Nucleus accumbens (tissue), 56 donors: ENCODE measurements at regions not wholly inside any gene's neighbourhood (a gene's known extent, or its start where the extent isn't known, plus 50 kb on each side); places are given as distances from the start of the nearest gene placed in this dataset.

Experiments used
- DNase-seq, 56 donors: peaks; one replicate each; lab custom pipeline; 2025; lab: John Stamatoyannopoulos, UW

DNA sequence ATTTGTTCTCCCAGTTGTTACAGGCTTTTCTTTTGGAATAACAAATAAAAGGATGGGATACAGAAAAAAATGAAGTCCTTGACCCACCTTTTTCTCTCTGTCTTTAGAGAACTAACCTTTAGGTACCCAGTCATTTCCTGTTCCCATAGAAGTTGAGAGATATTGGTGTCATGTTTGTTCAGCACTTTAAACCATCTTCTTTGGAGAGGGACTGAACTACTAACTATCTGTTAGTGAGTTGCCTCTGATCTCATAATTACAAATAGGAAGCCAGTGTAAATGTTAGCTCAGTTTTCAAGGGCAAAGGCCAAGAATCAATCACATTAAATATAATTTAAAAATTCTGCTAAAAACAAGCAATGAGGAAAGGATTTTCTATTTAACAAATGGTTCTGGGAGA, 72.9 kb upstream of the DCBLD2 start:
- no peak for DNase-seq

DNA sequence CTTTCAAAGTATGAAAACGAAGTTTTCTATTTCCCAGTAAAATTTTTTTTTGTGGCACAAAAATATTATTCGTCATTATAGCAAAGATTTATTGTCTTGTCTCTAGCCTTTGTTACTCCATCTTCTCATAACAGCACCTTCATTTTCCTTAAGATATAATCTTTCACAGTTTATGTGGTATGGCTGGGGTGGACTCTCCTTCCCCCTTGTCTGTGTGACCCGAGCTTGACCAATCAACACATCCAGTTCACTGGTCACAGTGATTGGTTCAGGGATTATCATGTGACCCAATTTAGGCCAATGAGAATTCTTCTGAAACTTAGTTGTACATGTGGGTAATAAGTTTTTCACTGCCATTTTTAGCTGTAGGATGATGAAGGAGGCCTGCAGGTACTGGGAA, 71.2 kb upstream of the DCBLD2 start:
- DNase-seq: no peak

- DNase-seq: no peak
These were observed 70.7 kb upstream of the DCBLD2 start for GRCh38 chr3:98972155-98972554.

DNA sequence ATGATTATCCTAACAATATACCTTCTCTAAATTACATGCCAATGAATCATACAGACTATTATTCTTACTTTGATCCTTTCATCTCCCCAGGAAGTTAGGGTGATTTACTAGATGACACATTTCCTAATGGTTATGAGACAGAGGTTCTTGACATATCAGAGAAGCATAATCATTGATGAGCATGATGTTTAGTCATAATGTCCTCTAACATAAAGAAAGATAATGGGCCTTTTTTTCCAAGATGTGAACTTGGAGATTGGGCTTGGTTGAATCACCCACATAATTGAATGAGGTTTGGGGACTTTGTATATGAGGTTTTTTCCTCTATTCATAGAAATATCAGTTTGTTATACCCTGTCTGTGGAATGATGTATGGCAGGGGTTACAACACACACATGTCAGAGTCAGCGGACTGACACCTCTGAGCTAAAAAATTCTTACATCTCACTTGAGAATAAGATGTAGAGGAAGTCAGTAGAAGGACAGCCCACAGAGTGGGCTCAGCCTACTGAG, 69.7 kb upstream of the DCBLD2 start:
- no peak for DNase-seq

DNA sequence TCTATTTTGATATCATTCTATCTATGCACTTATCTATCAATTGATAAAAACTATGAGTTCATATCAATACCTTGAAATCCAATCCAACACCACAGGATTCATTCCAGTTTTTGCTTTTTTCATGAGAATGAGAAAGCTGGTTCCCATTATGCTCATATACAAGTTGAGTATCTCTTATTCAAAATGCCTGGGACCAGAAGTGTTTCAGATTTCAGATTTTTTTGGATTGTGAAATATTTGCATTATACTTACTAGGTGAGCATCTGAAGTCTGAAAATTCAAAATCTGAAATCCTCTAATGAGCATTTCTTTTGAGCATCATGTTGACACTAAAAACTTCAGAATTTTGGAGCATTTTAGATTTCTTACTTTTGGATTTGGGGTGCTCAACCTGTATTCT, 67.8 kb upstream of the DCBLD2 start:
- no peak for DNase-seq

- no peak for DNase-seq
These were observed 67.3 kb upstream of the DCBLD2 start for GRCh38 chr3:98968824-98969223.

DNA sequence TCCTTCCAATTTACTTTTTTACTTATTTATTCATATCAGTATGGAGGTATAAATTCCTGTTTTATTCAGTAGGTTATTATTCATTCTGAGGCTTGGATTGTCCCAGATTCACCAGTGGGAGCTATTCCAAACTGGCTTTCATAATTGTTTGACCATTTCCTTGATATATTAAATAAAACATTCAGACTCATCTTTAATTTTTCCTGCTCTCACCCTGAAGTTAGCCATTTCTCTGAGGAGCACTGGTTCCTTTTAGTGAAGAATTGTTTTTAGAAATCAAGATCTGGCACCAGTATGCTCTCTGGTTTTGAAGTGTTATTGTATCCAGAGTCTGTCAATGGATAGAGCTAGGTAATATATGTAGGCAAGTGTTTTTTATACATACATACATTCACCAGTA, 66.9 kb upstream of the DCBLD2 start:
- no peak for DNase-seq

- DNase-seq: no peak
These were observed 66.3 kb upstream of the DCBLD2 start for GRCh38 chr3:98967758-98968157.

- no peak for DNase-seq
These were observed 65.5 kb upstream of the DCBLD2 start for GRCh38 chr3:98966862-98967546.

DNA sequence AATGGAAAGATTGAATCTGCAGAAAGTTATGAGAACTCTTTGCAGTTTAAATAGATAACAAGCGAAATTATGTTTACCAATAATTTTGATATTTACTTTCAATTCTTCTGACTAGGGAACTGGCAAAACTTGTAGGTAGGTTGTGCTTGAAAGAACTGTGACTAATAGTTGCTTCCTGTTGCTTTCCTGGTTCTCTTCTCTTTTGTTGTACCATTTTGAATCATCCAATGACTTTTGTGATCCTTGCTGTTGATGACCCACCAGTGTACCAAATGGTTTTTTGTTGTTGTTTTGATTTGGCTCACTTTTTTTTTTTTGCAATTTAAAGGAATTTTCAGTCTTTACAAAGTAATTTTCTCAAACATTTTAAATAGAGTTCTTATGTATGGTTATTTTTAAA, 64.9 kb upstream of the DCBLD2 start:
- DNase-seq: no peak

- DNase-seq: no peak
These were observed 63.3 kb upstream of the DCBLD2 start for GRCh38 chr3:98964784-98965183.

DNA sequence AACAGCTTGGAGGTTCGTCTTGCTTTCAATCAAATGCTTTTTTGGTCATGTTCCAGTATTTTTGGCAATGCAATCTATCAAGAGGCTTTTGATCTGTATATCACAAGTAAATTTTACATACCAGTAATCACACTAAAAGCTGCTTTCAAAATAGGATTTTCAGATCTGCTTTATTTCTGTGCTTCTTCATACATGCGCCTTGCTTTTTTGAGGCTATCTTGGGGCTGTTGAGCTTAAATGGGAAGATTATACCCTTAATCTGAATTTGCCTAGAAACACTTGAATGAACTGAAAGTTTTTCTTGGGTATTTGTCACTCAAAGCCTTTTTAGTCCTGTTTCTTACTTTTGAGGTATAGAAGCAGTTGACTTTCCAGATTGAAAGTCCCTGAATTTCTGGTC, 62.1 kb upstream of the DCBLD2 start:
- no peak for DNase-seq

DNA sequence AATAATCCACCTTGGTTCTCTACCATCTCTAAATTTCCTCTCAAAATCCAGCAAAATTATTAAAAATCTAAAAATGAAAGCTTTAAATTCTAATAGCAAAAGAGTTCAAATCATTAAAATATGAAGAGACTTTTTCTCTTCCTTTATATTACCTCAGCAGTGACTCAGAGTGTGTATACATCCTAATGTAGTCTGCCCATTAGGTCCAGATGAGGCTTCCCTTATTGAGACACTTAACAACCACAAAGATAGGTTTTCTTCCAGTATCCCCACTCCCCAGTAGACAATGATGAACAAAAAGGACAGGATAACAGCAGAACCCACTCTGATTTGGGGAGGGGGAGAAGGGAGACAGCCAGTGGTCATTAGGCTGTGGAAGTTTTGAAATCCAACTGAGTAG, 61.5 kb upstream of the DCBLD2 start:
- DNase-seq: no peak

DNA sequence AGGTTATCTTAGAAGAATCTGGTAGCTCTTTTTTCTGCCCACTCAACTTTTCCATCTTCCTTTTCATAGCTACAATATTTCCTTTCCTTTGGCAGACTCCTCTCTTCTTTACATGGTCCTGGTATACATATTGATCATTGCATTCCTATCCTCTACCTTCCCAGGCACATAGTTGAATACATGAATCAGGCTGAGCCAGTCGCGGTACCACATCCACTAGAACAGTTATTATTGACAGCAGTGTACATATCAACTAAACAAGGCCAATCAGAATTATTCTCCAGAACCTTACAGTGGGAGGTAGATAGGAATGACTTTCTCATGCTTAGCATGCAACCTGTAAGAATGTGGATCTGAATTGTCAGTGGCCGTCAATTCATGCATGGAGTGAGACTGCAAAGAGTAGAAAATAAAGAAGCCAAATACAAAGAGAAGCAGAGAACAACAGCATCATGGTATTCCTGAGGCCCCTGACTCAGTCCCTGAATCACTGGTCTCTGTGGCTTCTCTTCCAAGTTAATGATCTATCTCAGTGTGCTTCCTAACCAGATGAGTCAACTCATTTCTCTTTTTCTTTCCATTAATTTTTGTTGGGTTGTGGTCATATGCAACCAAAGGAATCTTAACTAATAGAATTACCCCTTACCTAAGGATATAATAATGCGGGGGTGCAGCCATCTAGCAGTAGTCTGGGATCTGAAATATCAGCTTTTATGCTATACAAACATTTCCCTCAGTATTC, 60.9 kb upstream of the DCBLD2 start:
- DNase-seq: no peak

GRCh38 chr3:98961161-98962155, 60.0 kb upstream of the DCBLD2 start:
- no peak for DNase-seq

GRCh38 chr3:98957681-98958080, 56.2 kb upstream of the DCBLD2 start:
- DNase-seq: no peak

GRCh38 chr3:98956008-98956407, 54.5 kb upstream of the DCBLD2 start:
- no peak for DNase-seq

DNA sequence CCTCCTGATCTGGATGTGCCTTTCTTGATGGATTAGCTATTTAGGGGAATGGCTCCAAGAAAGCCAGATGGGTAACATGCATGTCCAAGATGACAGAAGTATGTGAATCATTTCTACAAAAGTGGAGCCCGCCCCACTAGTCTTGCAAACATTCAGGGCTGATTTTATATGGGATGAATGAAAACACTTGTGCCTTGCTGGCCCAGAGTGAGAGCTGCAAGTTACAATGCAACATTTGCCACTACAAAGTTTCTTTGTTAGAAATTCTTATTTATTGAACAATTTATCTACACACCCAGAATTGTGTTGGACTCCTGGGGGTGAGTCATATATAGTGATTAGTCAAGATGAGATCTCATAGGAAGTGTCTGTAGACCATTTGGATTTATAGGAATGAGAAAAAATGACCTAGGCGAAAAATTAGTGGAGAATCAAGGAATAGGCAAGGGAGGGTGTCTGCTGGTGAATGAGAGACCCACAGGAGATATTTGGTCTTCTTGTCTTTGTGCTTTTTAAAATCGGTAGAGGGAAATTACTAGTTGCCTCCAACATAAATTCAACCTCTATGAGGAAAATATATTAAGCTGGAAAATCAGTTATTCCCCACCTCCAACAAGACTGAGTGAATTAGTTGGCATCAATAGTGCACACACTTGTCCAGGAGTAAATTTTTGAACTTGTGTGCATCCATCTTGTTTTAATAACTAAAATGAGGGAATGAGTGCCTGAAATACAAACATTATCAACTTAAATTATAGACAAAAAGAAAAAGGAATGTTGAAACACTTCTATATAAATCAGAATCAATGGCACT, 53.5 kb upstream of the DCBLD2 start:
- DNase-seq: no peak

- no peak for DNase-seq
These were observed 52.7 kb upstream of the DCBLD2 start for GRCh38 chr3:98954242-98954641.

DNA sequence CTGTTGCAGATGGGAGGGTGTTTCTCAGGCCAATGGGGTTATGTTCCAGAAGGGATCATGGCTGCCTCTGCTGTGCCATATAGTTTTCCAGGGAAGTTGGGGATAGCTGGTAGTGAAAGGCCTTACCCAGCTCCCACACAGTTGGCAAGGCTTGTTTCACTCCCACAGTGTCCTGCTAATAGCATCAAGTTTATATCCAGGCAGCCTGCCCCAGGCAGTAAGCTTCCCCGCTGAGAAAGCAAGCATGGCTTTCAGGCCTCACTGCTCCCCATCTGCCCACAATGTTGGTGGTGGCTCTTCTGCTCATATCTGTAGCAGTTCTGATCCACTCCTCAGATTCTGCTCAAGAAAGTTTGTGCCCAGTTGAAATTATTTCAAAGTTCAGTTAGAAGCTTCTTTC, 50.9 kb upstream of the DCBLD2 start:
- no peak for DNase-seq
